PC-3 (cell line): ENCODE measurements at regions not wholly inside any gene's neighbourhood (a gene's known extent, or its start where the extent isn't known, plus 50 kb on each side); places are given as distances from the start of the nearest gene placed in this dataset.

ENCODE experiments used
- ATAC-seq: fragments of 200-7000 bp; cut with Tn5 transposase; 2 replicates; pipeline ENCODE4 v1.9.1; 2020; ENCODE audit warnings: mild to moderate bottlenecking, moderate library complexity
- BruUV-seq: library from RNA; stranded (reverse); fragments of 400-500 nt; replicated peaks from 2 replicates; lab custom pipeline; 2021; lab: Mats Ljungman, UMichigan
- CTCF ChIA-PET: fragments of 300-600 bp; sonication (Branson Sonifier 250); formaldehyde crosslinking; loops from one replicate; lab custom pipeline; 2022; ENCODE audit warnings: antibody characterized with exemption; lab: Charles Lee
- POLR2A ChIA-PET: fragments of 300-600 bp; sonication (Branson Sonifier 250); formaldehyde crosslinking; loops from one replicate; lab custom pipeline; 2022; ENCODE audit warnings: antibody characterized with exemption; ENCODE audit not compliant: unreplicated experiment; lab: Charles Lee
- DNase-seq: peaks from one replicate; pipeline ENCODE4 v3.0.0-alpha.2; 2015
- H2AFZ ChIP-seq: fragments of 300-600 bp; sonication (generic); 2 replicates; pipeline ENCODE4 v1.6.0; 2016; ENCODE audit warnings: antibody characterized with exemption, low read length
- H3F3A ChIP-seq: fragments of 300-600 bp; sonication (generic); one replicate; pipeline ENCODE4 v1.6.0; 2017; ENCODE audit warnings: antibody characterized with exemption, low read length, control low read depth, mild to moderate bottlenecking; ENCODE audit not compliant: unreplicated experiment
- H3K27ac ChIP-seq: fragments of 300-600 bp; sonication (generic); 2 replicates; pipeline ENCODE4 v1.5.1; 2016; ENCODE audit warnings: mild to moderate bottlenecking, low read length
- H3K27me3 ChIP-seq: fragments of 300-600 bp; sonication (generic); 2 replicates; pipeline ENCODE4 v1.6.1; 2016; ENCODE audit warnings: low read length, mixed read lengths
- H3K36me3 ChIP-seq: fragments of 300-600 bp; sonication (generic); 2 replicates; pipeline ENCODE4 v1.6.1; 2016; ENCODE audit warnings: low read depth, mixed run types, low read length, mixed read lengths
- H3K4me1 ChIP-seq: fragments of 300-600 bp; sonication (generic); 2 replicates; pipeline ENCODE4 v1.5.1; 2016; ENCODE audit warnings: low read length; ENCODE audit not compliant: insufficient read depth
- H3K4me2 ChIP-seq: fragments of 300-600 bp; sonication (generic); 2 replicates; pipeline ENCODE4 v1.6.0; 2016; ENCODE audit warnings: low read length
- H3K4me3 ChIP-seq: fragments of 300-600 bp; sonication (generic); 2 replicates; pipeline ENCODE4 v1.5.1; 2016; ENCODE audit warnings: mild to moderate bottlenecking, low read length, mixed read lengths
- H3K79me2 ChIP-seq: fragments of 300-600 bp; sonication (generic); 2 replicates; pipeline ENCODE4 v1.6.1; 2017; ENCODE audit warnings: low read length, mixed read lengths
- H3K9ac ChIP-seq: fragments of 300-600 bp; sonication (generic); 2 replicates; pipeline ENCODE4 v1.6.0; 2016; ENCODE audit warnings: mild to moderate bottlenecking, low read length
- H3K9me2 ChIP-seq: fragments of 300-600 bp; sonication (generic); replicated peaks from 2 replicates; pipeline ENCODE4 v1.6.1; 2016; ENCODE audit warnings: mixed run types, low read length, mixed read lengths
- H3K9me3 ChIP-seq: fragments of 300-600 bp; sonication (generic); 2 replicates; pipeline ENCODE4 v1.6.1; 2016; ENCODE audit warnings: low read length, mixed read lengths
- H4K20me1 ChIP-seq: fragments of 300-600 bp; sonication (generic); 2 replicates; pipeline ENCODE4 v1.6.1; 2016; ENCODE audit warnings: low read length, mixed read lengths
- CTCF ChIP-seq: fragments of 300-600 bp; sonication (generic); conservative IDR thresholded peaks from 2 replicates; pipeline ENCODE4 v1.5.1; 2017; ENCODE audit warnings: antibody characterized with exemption, low read depth, mild to moderate bottlenecking, low read length
- EZH2 ChIP-seq: fragments of 300-600 bp; sonication (generic); IDR thresholded peaks from one replicate; pipeline ENCODE4 v1.6.1; 2017; ENCODE audit warnings: antibody characterized with exemption, mild to moderate bottlenecking, low read length; ENCODE audit not compliant: unreplicated experiment
- EZH2phosphoT487 ChIP-seq: fragments of 300-600 bp; sonication (generic); IDR thresholded peaks from 2 replicates; pipeline ENCODE4 v1.6.1; 2018; ENCODE audit warnings: mild to moderate bottlenecking, antibody characterized with exemption, low read length, borderline replicate concordance
- intact Hi-C: fragments of 100-400 bp; cut with micrococcal nuclease; formaldehyde crosslinking; loops from 2 replicates; pipeline ENCODE4 v1.9.0; 2023

GRCh38 chr2:235396071-235396846 lies 97.6 kb upstream of the AGAP1 start:
- no peaks in the 10 kb centered on the region for H3K36me3 ChIP-seq
- H3K4me3 ChIP-seq = no peak overlapping the region
- no peaks in the 10 kb centered on the region for H4K20me1 ChIP-seq
- CTCF ChIA-PET = no interaction called here
- H3K9me3 ChIP-seq = no peaks in the 10 kb centered on the region
- no TSS peak for BruUV-seq
- POLR2A ChIA-PET = no interaction called here
- H3K4me1 ChIP-seq = peaks cover 16% of the 10 kb centered on the region
- H3K9me2 ChIP-seq = no peaks in the 10 kb centered on the region
- no peak for DNase-seq
- TF ChIP-seq EZH2phosphoT487 (no peak), EZH2 (no peak), CTCF (no peak)
- intact Hi-C loops = no loop called here
- no peak overlapping the region for H2AFZ ChIP-seq
- no peaks in the 10 kb centered on the region for H3K79me2 ChIP-seq
- ATAC-seq = no peak
- H3K4me2 ChIP-seq = no peak overlapping the region
- no peak overlapping the region for H3K27ac ChIP-seq
- no peaks in the 10 kb centered on the region for H3F3A ChIP-seq
- H3K27me3 ChIP-seq = no peaks in the 10 kb centered on the region
- H3K9ac ChIP-seq = no peak overlapping the region

DNA sequence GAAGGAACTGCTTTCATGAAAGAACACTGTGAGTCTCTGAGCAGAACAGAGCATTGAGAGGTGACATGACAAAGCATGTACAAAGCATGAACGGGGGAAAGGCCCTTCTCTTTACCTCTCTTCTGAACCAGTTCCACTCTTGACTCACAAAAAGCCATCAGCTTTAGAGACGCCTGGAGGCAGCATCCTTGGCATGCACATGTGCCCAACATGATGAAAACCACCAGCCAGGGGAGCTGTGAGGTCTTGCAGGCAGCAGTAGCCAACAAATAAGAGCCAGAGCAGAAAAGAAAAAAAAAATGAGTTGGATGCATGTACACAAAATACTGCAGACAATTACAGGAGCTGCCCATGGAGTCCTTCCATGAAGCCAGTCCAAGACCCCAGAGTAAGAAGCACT lies 95.5 kb upstream of the AGAP1 start:
- no peaks in the 10 kb centered on the region for H3K27me3 ChIP-seq
- no peaks in the 10 kb centered on the region for H3K79me2 ChIP-seq
- ChIA-PET CTCF (interaction anchor here (0.5 kb wide), 1 partner anchor 196 kb away, joined by 5 read pairs; no protein-coding TSS in a partner anchor), POLR2A (no interaction called here)
- no peak for DNase-seq
- no peak overlapping the region for H3K27ac ChIP-seq
- H3K4me3 ChIP-seq = no peak overlapping the region
- BruUV-seq = no TSS peak
- no peaks in the 10 kb centered on the region for H3F3A ChIP-seq
- no peak overlapping the region for H3K9ac ChIP-seq
- no peaks in the 10 kb centered on the region for H4K20me1 ChIP-seq
- no peaks in the 10 kb centered on the region for H3K9me2 ChIP-seq
- intact Hi-C loops = no loop called here
- TF ChIP-seq EZH2phosphoT487 = no peak
- no peak for TF ChIP-seq EZH2
- TF ChIP-seq CTCF = no peak
- H3K4me1 ChIP-seq = peaks cover 16% of the 10 kb centered on the region
- ATAC-seq = no peak
- no peaks in the 10 kb centered on the region for H3K36me3 ChIP-seq
- no peak overlapping the region for H2AFZ ChIP-seq
- H3K4me2 ChIP-seq = no peak overlapping the region
- no peaks in the 10 kb centered on the region for H3K9me3 ChIP-seq

DNA sequence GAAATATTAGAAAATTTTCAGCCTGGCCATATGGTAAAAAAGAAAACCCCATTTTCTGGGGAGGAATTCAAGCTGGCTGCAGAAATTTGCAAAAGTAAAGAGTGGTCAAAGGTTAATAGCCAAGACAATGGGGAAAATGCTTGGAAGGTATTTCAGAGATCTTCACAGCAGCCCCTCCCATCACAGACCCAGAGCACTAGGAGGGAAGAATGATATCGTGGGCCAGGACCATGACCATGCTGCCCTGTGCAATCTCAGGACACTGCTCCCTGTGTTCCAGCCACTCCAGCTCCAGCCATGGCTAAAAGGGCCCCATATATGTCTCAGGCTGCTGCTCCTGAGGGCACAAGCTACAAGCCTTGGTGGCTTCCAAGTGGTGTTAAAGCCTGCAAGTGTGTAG lies 93.9 kb upstream of the AGAP1 start:
- no TSS peak for BruUV-seq
- intact Hi-C loops = no loop called here
- Histone ChIP-seq H3K9me2 (no peaks in the 10 kb centered on the region), H3K27ac (no peak overlapping the region), H4K20me1 (no peaks in the 10 kb centered on the region), H3K4me3 (no peak overlapping the region), H3K79me2 (no peaks in the 10 kb centered on the region), H3K36me3 (no peaks in the 10 kb centered on the region), H3K4me1 (peaks cover 5% of the 10 kb centered on the region), H3F3A (no peaks in the 10 kb centered on the region), H3K9me3 (no peaks in the 10 kb centered on the region), H3K27me3 (no peaks in the 10 kb centered on the region), H2AFZ (no peak overlapping the region), H3K4me2 (no peak overlapping the region), H3K9ac (no peak overlapping the region)
- no peak for TF ChIP-seq CTCF
- ATAC-seq (no peak), DNase-seq (no peak)
- CTCF ChIA-PET = no interaction called here
- POLR2A ChIA-PET = no interaction called here
